HG03565 (cell line): ENCODE measurements at regions not wholly inside any gene's neighbourhood (a gene's known extent, or its start where the extent isn't known, plus 50 kb on each side); places are given as distances from the start of the nearest gene placed in this dataset.
"Not testable (repeated sequence)": the region's sequence is repeated elsewhere in the genome, so short reads cannot be mapped to it uniquely, and the experiment has no call there.

Experiments
- ATAC-seq: cut with Tn5 transposase; IDR thresholded peaks from one replicate; pipeline ENCODE4 v1.9.1; 2021; ENCODE audit warnings: mild to moderate bottlenecking, moderate library complexity; ENCODE audit not compliant: unreplicated experiment

GRCh38 chr6:155755452-155755851, 299.8 kb upstream of the NOX3 start:
- ATAC-seq = no peak

- ATAC-seq = not testable (repeated sequence)
Measured at GRCh38 chr6:155748778-155749177, 293.1 kb upstream of the NOX3 start.

- ATAC-seq = no peak
Measured at GRCh38 chr6:155747491-155747890, 291.9 kb upstream of the NOX3 start.

GRCh38 chr6:155740781-155741399, 285.3 kb upstream of the NOX3 start:
- no peak for ATAC-seq

GRCh38 chr6:155738602-155739105, 283.0 kb upstream of the NOX3 start:
- no peak for ATAC-seq

GRCh38 chr6:155717374-155717773, 261.7 kb upstream of the NOX3 start:
- no peak for ATAC-seq

GRCh38 chr6:155710704-155711103, 255.1 kb upstream of the NOX3 start:
- no peak for ATAC-seq

- no peak for ATAC-seq
Measured at GRCh38 chr6:155709262-155709661, 253.6 kb upstream of the NOX3 start.

GRCh38 chr6:155708100-155708499, 252.5 kb upstream of the NOX3 start:
- no peak for ATAC-seq

GRCh38 chr6:155706806-155707205, 251.2 kb upstream of the NOX3 start:
- no peak for ATAC-seq

- ATAC-seq = no peak
Measured at GRCh38 chr6:155706341-155706740, 250.7 kb upstream of the NOX3 start.

- no peak for ATAC-seq
Measured at GRCh38 chr6:155701342-155701741, 245.7 kb upstream of the NOX3 start.

GRCh38 chr6:155695495-155695894, 239.9 kb upstream of the NOX3 start:
- no peak for ATAC-seq

- no peak for ATAC-seq
Measured at GRCh38 chr6:155694419-155694790, 238.8 kb upstream of the NOX3 start.

GRCh38 chr6:155693573-155694418, 238.2 kb upstream of the NOX3 start:
- no peak for ATAC-seq

GRCh38 chr6:155690820-155691219, 235.2 kb upstream of the NOX3 start:
- no peak for ATAC-seq

GRCh38 chr6:155687645-155688044, 232.0 kb upstream of the NOX3 start:
- no peak for ATAC-seq

- no peak for ATAC-seq
Measured at GRCh38 chr6:155684416-155685196, 229.0 kb upstream of the NOX3 start.

- no peak for ATAC-seq
Measured at GRCh38 chr6:155678361-155678760, 222.7 kb upstream of the NOX3 start.

GRCh38 chr6:155676346-155676745, 220.7 kb upstream of the NOX3 start:
- no peak for ATAC-seq

GRCh38 chr6:155670655-155671054, 215.0 kb upstream of the NOX3 start:
- no peak for ATAC-seq
